Ishikawa (cell line): ENCODE measurements at regions not wholly inside any gene's neighbourhood (a gene's known extent, or its start where the extent isn't known, plus 50 kb on each side); places are given as distances from the start of the nearest gene placed in this dataset.

Source experiments
- CEBPB ChIP-seq: IDR thresholded peaks from 2 replicates; pipeline ENCODE4 v1.6.1; 2012
- CREB1 ChIP-seq: IDR thresholded peaks from 2 replicates; pipeline ENCODE4 v1.6.1; 2012; ENCODE audit warnings: low read depth
- EGR1 ChIP-seq: IDR thresholded peaks from 2 replicates; pipeline ENCODE4 v1.6.1; 2012
- EP300 ChIP-seq: IDR thresholded peaks from 2 replicates; pipeline ENCODE4 v1.6.1; 2012; ENCODE audit warnings: borderline replicate concordance
- FOXM1 ChIP-seq: IDR thresholded peaks from 2 replicates; pipeline ENCODE4 v1.6.1; 2012; ENCODE audit warnings: low read depth, borderline replicate concordance
- NFIC ChIP-seq: IDR thresholded peaks from 2 replicates; pipeline ENCODE4 v1.6.1; 2012
- RAD21 ChIP-seq: IDR thresholded peaks from 2 replicates; pipeline ENCODE4 v1.6.1; 2012; ENCODE audit warnings: low read depth
- TAF1 ChIP-seq: IDR thresholded peaks from 2 replicates; pipeline ENCODE4 v1.6.1; 2012; ENCODE audit warnings: low read depth, mild to moderate bottlenecking
- TCF12 ChIP-seq: IDR thresholded peaks from 2 replicates; pipeline ENCODE4 v1.6.1; 2012; ENCODE audit warnings: low read depth
- TEAD4 ChIP-seq: IDR thresholded peaks from 2 replicates; pipeline ENCODE4 v1.6.1; 2012
- YY1 ChIP-seq: IDR thresholded peaks from 2 replicates; pipeline ENCODE4 v1.6.1; 2012; ENCODE audit warnings: low read depth
- ZBTB7A ChIP-seq: IDR thresholded peaks from 2 replicates; pipeline ENCODE4 v1.6.1; 2012; ENCODE audit warnings: low read depth
- TF ChIP-seq, protein P1 (sequence below): IDR thresholded peaks from 2 replicates; pipeline ENCODE4 v1.6.1; 2012
- TF ChIP-seq, protein P2 (sequence below): IDR thresholded peaks from 2 replicates; pipeline ENCODE4 v1.6.1; 2012
- TF ChIP-seq, protein P3 (sequence below): IDR thresholded peaks from 2 replicates; pipeline ENCODE4 v1.6.1; 2012; ENCODE audit warnings: low read depth, mild to moderate bottlenecking

DNA sequence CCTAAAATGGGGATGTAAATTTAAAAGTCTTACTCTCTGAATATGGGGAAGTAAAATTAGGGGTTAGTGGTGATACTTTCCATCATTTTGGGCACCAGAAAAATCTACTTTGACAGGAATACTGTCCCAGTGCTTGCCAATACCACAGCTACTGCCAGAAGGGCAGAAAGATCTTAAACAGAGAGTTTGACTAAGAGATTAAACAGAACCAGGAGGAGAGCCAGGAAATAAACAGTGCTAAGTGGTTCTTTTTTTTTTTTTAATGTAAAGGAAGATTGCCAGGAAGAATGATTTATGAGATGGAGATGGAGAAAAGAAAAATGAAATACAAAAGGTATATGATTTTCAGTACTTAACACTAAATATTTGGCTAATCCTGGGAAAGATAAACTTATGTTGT lies 126.8 kb downstream of the RTL3 start:
- TF ChIP-seq TCF12 (no peak), TEAD4 (no peak), TAF1 (no peak), FOXM1 (no peak), YY1 (no peak), NFIC (no peak), CREB1 (no peak), EP300 (no peak)
- TF ChIP-seq, protein P1, sequence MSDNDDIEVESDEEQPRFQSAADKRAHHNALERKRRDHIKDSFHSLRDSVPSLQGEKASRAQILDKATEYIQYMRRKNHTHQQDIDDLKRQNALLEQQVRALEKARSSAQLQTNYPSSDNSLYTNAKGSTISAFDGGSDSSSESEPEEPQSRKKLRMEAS: no peak
- TF ChIP-seq, protein P2, sequence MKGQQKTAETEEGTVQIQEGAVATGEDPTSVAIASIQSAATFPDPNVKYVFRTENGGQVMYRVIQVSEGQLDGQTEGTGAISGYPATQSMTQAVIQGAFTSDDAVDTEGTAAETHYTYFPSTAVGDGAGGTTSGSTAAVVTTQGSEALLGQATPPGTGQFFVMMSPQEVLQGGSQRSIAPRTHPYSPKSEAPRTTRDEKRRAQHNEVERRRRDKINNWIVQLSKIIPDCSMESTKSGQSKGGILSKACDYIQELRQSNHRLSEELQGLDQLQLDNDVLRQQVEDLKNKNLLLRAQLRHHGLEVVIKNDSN: no peak

DNA sequence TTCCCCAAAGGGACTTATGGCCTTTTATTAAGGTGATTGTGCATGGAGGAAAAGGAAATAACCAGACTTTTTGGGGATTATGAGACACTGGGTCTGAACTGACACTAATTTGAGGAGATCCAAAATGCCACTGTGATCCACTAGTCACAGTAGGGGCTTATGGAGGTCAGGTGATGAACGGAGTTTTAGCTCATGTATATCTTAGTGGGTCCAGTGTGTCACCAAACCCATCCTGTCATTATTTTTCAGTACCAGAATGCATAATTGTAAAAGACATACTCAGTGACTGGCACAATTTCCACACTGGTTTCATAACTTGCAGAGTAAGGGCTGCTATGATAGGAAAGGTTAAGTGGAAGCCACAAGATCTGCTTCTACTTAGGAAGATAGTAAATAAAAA lies 131.3 kb downstream of the RTL3 start:
- TF ChIP-seq EP300: no peak
- no peak for TF ChIP-seq FOXM1
- TF ChIP-seq CREB1: no peak
- TF ChIP-seq RAD21: no peak
- TF ChIP-seq NFIC: no peak
- TF ChIP-seq, protein P2: no peak
- TF ChIP-seq ZBTB7A: no peak
- TF ChIP-seq CEBPB: no peak

DNA sequence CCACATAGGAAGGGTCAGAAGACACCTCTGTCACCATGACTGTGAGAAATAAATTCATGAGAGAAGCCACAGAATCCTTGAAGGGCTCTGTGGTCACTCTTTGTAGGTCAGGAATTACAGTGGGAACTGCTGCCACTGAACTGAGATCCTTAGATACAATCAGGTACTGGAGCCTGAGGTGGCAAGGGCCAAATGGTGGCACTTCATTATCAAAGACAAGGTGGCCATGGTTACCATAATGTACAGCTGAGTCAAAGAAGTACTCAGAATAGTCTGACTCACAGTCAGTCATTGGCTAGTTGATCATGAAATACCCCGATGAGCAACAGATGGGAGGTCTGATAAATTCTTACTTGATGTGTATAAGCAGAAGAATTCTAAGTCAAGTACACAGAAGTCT lies 131.9 kb downstream of the RTL3 start:
- TF ChIP-seq, protein P3, sequence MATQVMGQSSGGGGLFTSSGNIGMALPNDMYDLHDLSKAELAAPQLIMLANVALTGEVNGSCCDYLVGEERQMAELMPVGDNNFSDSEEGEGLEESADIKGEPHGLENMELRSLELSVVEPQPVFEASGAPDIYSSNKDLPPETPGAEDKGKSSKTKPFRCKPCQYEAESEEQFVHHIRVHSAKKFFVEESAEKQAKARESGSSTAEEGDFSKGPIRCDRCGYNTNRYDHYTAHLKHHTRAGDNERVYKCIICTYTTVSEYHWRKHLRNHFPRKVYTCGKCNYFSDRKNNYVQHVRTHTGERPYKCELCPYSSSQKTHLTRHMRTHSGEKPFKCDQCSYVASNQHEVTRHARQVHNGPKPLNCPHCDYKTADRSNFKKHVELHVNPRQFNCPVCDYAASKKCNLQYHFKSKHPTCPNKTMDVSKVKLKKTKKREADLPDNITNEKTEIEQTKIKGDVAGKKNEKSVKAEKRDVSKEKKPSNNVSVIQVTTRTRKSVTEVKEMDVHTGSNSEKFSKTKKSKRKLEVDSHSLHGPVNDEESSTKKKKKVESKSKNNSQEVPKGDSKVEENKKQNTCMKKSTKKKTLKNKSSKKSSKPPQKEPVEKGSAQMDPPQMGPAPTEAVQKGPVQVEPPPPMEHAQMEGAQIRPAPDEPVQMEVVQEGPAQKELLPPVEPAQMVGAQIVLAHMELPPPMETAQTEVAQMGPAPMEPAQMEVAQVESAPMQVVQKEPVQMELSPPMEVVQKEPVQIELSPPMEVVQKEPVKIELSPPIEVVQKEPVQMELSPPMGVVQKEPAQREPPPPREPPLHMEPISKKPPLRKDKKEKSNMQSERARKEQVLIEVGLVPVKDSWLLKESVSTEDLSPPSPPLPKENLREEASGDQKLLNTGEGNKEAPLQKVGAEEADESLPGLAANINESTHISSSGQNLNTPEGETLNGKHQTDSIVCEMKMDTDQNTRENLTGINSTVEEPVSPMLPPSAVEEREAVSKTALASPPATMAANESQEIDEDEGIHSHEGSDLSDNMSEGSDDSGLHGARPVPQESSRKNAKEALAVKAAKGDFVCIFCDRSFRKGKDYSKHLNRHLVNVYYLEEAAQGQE: no peak
- TF ChIP-seq NFIC (no peak), RAD21 (no peak)

DNA sequence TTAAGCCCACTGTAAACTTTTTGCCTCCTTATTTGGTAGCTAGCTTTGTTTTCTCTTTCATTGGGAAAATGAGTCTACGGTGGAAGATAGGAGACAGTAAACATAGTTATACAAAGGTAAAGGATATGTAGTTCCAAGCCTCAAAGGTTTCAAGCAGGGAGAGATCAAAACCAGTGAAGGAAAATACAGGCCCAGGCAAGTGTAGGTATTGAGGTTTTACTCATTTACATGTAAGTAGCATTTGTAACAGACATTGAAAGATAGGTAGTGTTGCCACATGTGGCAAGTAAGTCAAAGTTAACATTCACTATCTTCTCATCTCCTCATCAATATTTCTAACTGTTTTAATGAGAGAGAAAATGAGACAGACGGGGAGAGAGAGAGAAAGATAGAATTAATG lies 136.5 kb downstream of the RTL3 start:
- TF ChIP-seq YY1 (no peak), ZBTB7A (no peak), EGR1 (no peak), EP300 (no peak), CREB1 (no peak), RAD21 (no peak), TCF12 (no peak), TAF1 (no peak), FOXM1 (no peak), NFIC (no peak), CEBPB (no peak), TEAD4 (no peak)
- TF ChIP-seq, protein P1: no peak
- TF ChIP-seq, protein P2: no peak
- TF ChIP-seq, protein P3: no peak

DNA sequence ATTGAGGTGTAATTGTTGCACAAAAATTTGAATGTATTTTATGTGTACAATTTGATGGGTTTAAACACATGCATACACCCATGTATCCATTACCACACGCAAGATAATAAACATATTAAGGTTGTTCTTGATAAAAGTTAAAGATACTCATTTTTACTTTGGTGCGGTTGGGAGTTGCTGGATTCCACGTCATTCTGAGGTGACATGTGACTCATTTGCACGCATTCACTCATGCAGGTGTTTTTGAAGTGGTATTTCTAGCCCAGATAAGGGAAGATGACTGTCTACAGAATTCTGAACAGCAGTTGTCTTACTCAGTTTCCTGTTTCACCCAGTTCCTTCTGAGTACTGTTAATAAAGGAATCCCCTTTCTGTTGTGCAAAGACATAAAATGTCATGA lies 142.0 kb downstream of the RTL3 start:
- TF ChIP-seq ZBTB7A: no peak
- TF ChIP-seq TAF1: no peak
- no peak for TF ChIP-seq YY1
- TF ChIP-seq, protein P2: no peak
- no peak for TF ChIP-seq EGR1
- TF ChIP-seq, protein P1: no peak

DNA sequence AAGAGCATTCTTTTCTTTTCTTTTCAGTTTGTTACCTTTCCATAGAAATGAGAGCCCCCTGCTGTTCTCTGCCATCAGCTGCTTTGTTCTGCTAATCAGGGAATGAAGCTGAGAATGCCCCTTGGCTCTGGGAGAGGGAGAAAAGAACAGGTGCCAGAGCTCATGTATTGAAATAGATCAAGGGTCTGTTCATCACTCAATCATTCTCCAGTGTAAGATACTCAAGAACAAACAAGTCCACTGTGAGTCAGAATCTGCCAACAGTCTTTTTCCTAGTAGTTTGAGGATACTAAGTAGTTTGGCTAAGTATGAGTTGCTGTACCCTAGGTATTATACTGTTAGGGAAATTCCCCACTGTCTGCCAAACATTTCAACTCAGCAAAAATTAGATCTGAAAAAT lies 144.3 kb downstream of the RTL3 start:
- TF ChIP-seq CREB1: no peak
- no peak for TF ChIP-seq EP300
- no peak for TF ChIP-seq RAD21
- TF ChIP-seq TCF12: no peak
- TF ChIP-seq, protein P2: no peak
- no peak for TF ChIP-seq TAF1
- TF ChIP-seq NFIC: no peak
